Mesenchymal stem cell (in vitro differentiated cells and primary cell): ENCODE measurements at regions not wholly inside any gene's neighbourhood (a gene's known extent, or its start where the extent isn't known, plus 50 kb on each side); places are given as distances from the start of the nearest gene placed in this dataset.
A peak's percentile ranks its signal among the peaks of the same experiment; 100 is the strongest.

Source experiments
- DNase-seq: peaks from one replicate; pipeline ENCODE4 v3.0.0-alpha.2; 2013
- H2AFZ ChIP-seq: one replicate; pipeline ENCODE4 v1.6.1; 2013; ENCODE audit warnings: low read depth, mild to moderate bottlenecking, control low read depth, inconsistent platforms, low read length, moderate library complexity
- H2AK5ac ChIP-seq: 2 replicates; pipeline ENCODE4 v1.6.1; 2013; ENCODE audit warnings: low read length, moderate library complexity, mild to moderate bottlenecking, inconsistent platforms; ENCODE audit not compliant: severe bottlenecking
- H2BK120ac ChIP-seq: one replicate; pipeline ENCODE4 v1.6.1; 2013; ENCODE audit warnings: low read depth, mild to moderate bottlenecking, inconsistent platforms, low read length, moderate library complexity
- H2BK12ac ChIP-seq, 2 experiments: one replicate each; pipeline ENCODE4 v1.6.1; 2013; ENCODE audit warnings: inconsistent platforms in 2 of 2, low read length in 2 of 2, mild to moderate bottlenecking in 2 of 2, moderate library complexity in 2 of 2, control low read depth in 1 of 2
- H2BK15ac ChIP-seq: one replicate; pipeline ENCODE4 v1.6.1; 2013; ENCODE audit warnings: mild to moderate bottlenecking, low read depth, inconsistent platforms; ENCODE audit not compliant: poor library complexity, severe bottlenecking
- H2BK5ac ChIP-seq: 2 replicates; pipeline ENCODE4 v1.6.1; 2013; ENCODE audit warnings: low read depth, mild to moderate bottlenecking, low read length, control low read depth, inconsistent platforms; ENCODE audit not compliant: poor library complexity, severe bottlenecking
- H3K14ac ChIP-seq, 2 experiments: one replicate each; pipeline ENCODE4 v1.6.1; 2013; ENCODE audit warnings: inconsistent platforms in 2 of 2, low read length in 2 of 2, control low read depth in 1 of 2, mild to moderate bottlenecking in 1 of 2, moderate library complexity in 1 of 2
- H3K18ac ChIP-seq, 2 experiments: one replicate each; pipeline ENCODE4 v1.6.1; 2013; ENCODE audit warnings: inconsistent platforms in 2 of 2, low read length in 2 of 2, control low read depth in 1 of 2, low read depth in 1 of 2, mild to moderate bottlenecking in 1 of 2
- H3K23ac ChIP-seq, 2 experiments: one replicate each; pipeline ENCODE4 v1.6.1; 2013; ENCODE audit warnings: inconsistent platforms in 2 of 2, low read length in 2 of 2, mild to moderate bottlenecking in 2 of 2, moderate library complexity in 2 of 2, control low read depth in 1 of 2
- H3K27ac ChIP-seq: 2 replicates; pipeline ENCODE4 v1.5.1; 2013; ENCODE audit warnings: mild to moderate bottlenecking, moderate library complexity, low read length, control low read depth, inconsistent platforms; ENCODE audit not compliant: poor library complexity, severe bottlenecking
- H3K27me3 ChIP-seq, 2 experiments: 2 replicates each; pipeline versions ENCODE4 v1.6.1 to v1.7.0; 2013; ENCODE audit warnings: low read length in 2 of 2, mild to moderate bottlenecking in 2 of 2, moderate library complexity in 2 of 2, control low read depth in 1 of 2, inconsistent platforms in 1 of 2; ENCODE audit not compliant: control insufficient read depth in 1 of 2, insufficient read depth in 1 of 2
- H3K36me3 ChIP-seq, 2 experiments: 2 replicates each; pipeline versions ENCODE4 v1.6.1 to v1.7.0; 2013; ENCODE audit warnings: low read length in 2 of 2, control low read depth in 1 of 2, inconsistent platforms in 1 of 2, low read depth in 1 of 2, mild to moderate bottlenecking in 1 of 2; ENCODE audit not compliant: insufficient read depth in 2 of 2, control insufficient read depth in 1 of 2
- H3K4ac ChIP-seq, 2 experiments: one replicate each; pipeline ENCODE4 v1.6.1; 2013; ENCODE audit warnings: inconsistent platforms in 2 of 2, low read length in 2 of 2, mild to moderate bottlenecking in 2 of 2, moderate library complexity in 2 of 2, control low read depth in 1 of 2, low read depth in 1 of 2
- H3K4me1 ChIP-seq: 2 replicates; pipeline ENCODE4 v1.6.1; 2013; ENCODE audit warnings: low read depth, low read length, control low read depth; ENCODE audit not compliant: control insufficient read depth, insufficient read depth
- H3K4me2 ChIP-seq: 2 replicates; pipeline ENCODE4 v1.6.1; 2013; ENCODE audit warnings: low read length, mild to moderate bottlenecking, inconsistent platforms; ENCODE audit not compliant: poor library complexity, severe bottlenecking
- H3K4me3 ChIP-seq, 2 experiments: 2 replicates each; pipeline versions ENCODE4 v1.5.1 to v1.7.0; 2013; ENCODE audit warnings: low read length in 2 of 2, mild to moderate bottlenecking in 2 of 2, control low read depth in 1 of 2, low read depth in 1 of 2; ENCODE audit not compliant: insufficient read depth in 1 of 2
- H3K79me1 ChIP-seq: replicated peaks from 2 replicates; pipeline ENCODE4 v1.6.1; 2013; ENCODE audit warnings: mild to moderate bottlenecking, control low read depth, low read length, inconsistent platforms; ENCODE audit not compliant: poor library complexity, severe bottlenecking
- H3K9ac ChIP-seq: 2 replicates; pipeline ENCODE4 v1.7.0; 2013; ENCODE audit warnings: mild to moderate bottlenecking, low read length, moderate library complexity
- H3K9me3 ChIP-seq: 2 replicates; pipeline ENCODE4 v1.7.0; 2013; ENCODE audit warnings: mild to moderate bottlenecking, low read length; ENCODE audit not compliant: control insufficient read depth
- H4K8ac ChIP-seq: one replicate; pipeline ENCODE4 v1.6.1; 2013; ENCODE audit warnings: inconsistent platforms, mild to moderate bottlenecking, low read length, moderate library complexity
- H4K91ac ChIP-seq: one replicate; pipeline ENCODE4 v1.6.1; 2013; ENCODE audit warnings: mild to moderate bottlenecking, low read length, inconsistent platforms
- WGBS: methylation state at CpG from one replicate; pipeline ENCODE4 v1.1.7; 2013; ENCODE audit warnings: mixed read lengths; 5-methylcytosine and 5-hydroxymethylcytosine counted together

DNA sequence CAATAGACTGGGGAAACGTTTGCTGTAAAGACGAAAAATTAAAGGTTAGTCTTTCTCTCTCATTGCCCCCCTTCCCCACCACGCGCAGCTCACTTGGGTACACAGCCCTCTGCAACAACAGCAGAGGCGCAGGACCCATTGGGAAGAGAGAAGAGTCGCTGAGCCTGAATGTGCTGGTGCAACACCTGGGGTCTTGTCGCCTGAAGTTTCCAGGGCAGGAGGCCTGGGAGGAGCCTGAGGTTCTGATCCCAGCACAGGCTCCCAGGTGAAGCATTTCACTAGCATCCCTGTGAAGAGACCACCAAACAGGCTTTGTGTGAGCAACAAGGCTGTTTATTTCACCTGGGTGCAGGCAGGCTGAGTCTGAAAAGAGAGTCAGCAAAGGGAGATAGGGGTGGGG is 116.2 kb upstream of the NTM start:
- Histone ChIP-seq H2BK15ac (no peak overlapping the region), H2AK5ac (no peak overlapping the region), H3K23ac (no peak overlapping the region), H3K79me1 (no peaks in the 10 kb centered on the region), H4K8ac (no peak overlapping the region), H3K4me2 (no peak overlapping the region), H2BK5ac (no peak overlapping the region), H3K36me3 (no peaks in the 10 kb centered on the region), H2BK120ac (no peak overlapping the region), H3K18ac (no peak overlapping the region), H2BK12ac (no peak overlapping the region), H3K4me1 (no peaks in the 10 kb centered on the region), H3K27ac (no peak overlapping the region), H4K91ac (no peak overlapping the region), H2AFZ (no peak overlapping the region), H3K4ac (no peak overlapping the region), H3K27me3 (peaks cover 0 to 14% of the 10 kb centered on the region in 2 experiments), H3K4me3 (no peak overlapping the region), H3K14ac (no peak overlapping the region), H3K9ac (no peak overlapping the region), H3K9me3 (no peaks in the 10 kb centered on the region)
- DNase-seq, result no peak
- WGBS, result 28% methylated on average over 3 of the region's 7 CpGs

DNA sequence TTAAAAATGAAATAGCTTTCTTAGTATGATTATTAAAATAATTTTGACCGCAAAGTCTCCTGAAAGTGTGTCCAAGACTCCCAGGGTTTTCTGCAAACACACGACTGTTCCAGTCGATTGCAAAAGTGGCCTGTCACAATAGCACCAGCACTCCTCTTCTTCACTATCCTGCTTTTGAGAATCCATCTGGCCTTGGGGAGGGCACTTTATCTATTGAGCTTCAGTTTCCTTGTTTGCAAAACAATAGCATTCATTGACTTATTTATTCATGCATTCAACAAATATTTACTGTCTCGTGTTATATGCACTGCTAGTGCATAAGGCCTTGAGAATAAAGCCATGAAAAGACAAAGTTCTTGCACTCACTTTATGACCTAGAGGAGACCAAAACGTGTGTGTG is 96.2 kb upstream of the NTM start:
- H3K14ac ChIP-seq, result no peak overlapping the region
- no peak overlapping the region for H3K23ac ChIP-seq
- H3K27me3 ChIP-seq, result peaks cover 0 to 7% of the 10 kb centered on the region in 2 experiments
- no peak for DNase-seq
- H2BK12ac ChIP-seq, result no peak overlapping the region
- 96% methylated on average over 3 of the region's 5 CpGs for whole genome bisulfite sequencing
- H3K9ac ChIP-seq, result no peak overlapping the region
- H4K91ac ChIP-seq, result no peak overlapping the region
- H3K18ac ChIP-seq, result no peak overlapping the region
- no peak overlapping the region for H2AFZ ChIP-seq
- H3K4me1 ChIP-seq, result no peaks in the 10 kb centered on the region
- no peak overlapping the region for H3K27ac ChIP-seq
- no peaks in the 10 kb centered on the region for H3K9me3 ChIP-seq
- no peak overlapping the region for H3K4me2 ChIP-seq
- no peak overlapping the region for H2BK120ac ChIP-seq
- H3K79me1 ChIP-seq, result no peaks in the 10 kb centered on the region
- H2BK5ac ChIP-seq, result no peak overlapping the region
- no peak overlapping the region for H3K4ac ChIP-seq
- H2AK5ac ChIP-seq, result no peak overlapping the region
- H2BK15ac ChIP-seq, result no peak overlapping the region
- no peak overlapping the region for H4K8ac ChIP-seq
- no peaks in the 10 kb centered on the region for H3K36me3 ChIP-seq
- no peak overlapping the region for H3K4me3 ChIP-seq

DNA sequence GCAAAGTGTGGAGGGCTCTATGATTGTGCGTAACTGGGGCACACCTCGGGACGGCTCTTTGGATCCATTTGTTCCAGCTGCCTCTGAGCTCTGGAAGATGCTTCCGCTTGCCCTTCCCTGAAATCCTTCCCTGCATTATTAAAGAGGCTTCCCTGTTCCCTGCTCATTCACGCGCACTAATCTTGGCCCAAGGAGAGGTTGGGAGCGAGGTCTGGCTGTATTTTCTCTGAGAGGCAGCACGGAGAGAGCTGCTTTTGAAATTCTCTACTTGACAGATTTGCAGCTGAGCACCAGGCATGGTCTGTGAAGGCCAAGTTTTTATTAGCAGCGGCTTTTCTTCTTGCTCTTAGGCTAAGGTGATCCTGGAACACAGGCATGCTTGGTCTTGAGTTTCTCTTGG is 94.8 kb upstream of the NTM start:
- H2AFZ ChIP-seq, result peak overlapping the region; percentile 14
- H4K91ac ChIP-seq, result no peak overlapping the region
- H4K8ac ChIP-seq, result no peak overlapping the region
- no peak overlapping the region for H3K23ac ChIP-seq
- H3K4me3 ChIP-seq, result no peak overlapping the region
- 72% methylated on average over 9 of the region's 9 CpGs for WGBS
- DNase-seq, result no peak
- H3K4me2 ChIP-seq, result no peak overlapping the region
- H2BK15ac ChIP-seq, result no peak overlapping the region
- H2BK120ac ChIP-seq, result no peak overlapping the region
- no peaks in the 10 kb centered on the region for H3K36me3 ChIP-seq
- no peak overlapping the region for H2AK5ac ChIP-seq
- no peak overlapping the region for H3K14ac ChIP-seq
- H3K27me3 ChIP-seq, result peaks cover 0 to 7% of the 10 kb centered on the region in 2 experiments
- H3K4me1 ChIP-seq, result no peaks in the 10 kb centered on the region
- no peak overlapping the region for H3K27ac ChIP-seq
- no peak overlapping the region for H2BK5ac ChIP-seq
- no peaks in the 10 kb centered on the region for H3K9me3 ChIP-seq
- H3K18ac ChIP-seq, result no peak overlapping the region
- no peaks in the 10 kb centered on the region for H3K79me1 ChIP-seq
- no peak overlapping the region for H3K4ac ChIP-seq
- no peak overlapping the region for H2BK12ac ChIP-seq
- no peak overlapping the region for H3K9ac ChIP-seq

DNA sequence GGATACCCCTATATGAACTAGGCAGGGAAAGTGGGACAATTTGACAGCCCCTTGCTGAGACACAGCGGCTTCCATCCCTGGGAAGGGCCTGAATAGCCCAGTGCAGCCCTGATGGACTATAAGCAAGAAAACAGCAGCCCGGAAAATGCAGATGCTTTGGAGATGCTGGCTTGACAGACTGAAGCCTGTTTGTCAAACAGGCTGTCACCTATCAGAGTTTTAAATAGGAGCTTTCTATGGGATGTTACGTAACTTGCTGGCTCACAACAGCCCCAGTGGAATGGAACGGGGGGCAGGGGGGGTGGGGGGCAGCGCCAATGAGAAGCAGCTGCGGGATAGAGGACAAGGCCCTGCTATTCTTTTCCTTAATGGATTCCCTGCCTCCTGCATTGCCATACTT is 91.9 kb upstream of the NTM start:
- no peak overlapping the region for H2AFZ ChIP-seq
- H3K27ac ChIP-seq, result no peak overlapping the region
- no peak overlapping the region for H3K4me2 ChIP-seq
- no peak overlapping the region for H2AK5ac ChIP-seq
- no peak overlapping the region for H3K9ac ChIP-seq
- H3K4me1 ChIP-seq, result no peaks in the 10 kb centered on the region
- H3K4me3 ChIP-seq, result no peak overlapping the region
- no peak overlapping the region for H4K91ac ChIP-seq
- peaks cover 0 to 7% of the 10 kb centered on the region in 2 experiments for H3K27me3 ChIP-seq
- H3K23ac ChIP-seq, result no peak overlapping the region
- H3K4ac ChIP-seq, result no peak overlapping the region
- WGBS, result 74% methylated on average over 6 of the region's 6 CpGs
- no peak overlapping the region for H4K8ac ChIP-seq
- no peak overlapping the region for H3K14ac ChIP-seq
- no peak overlapping the region for H2BK120ac ChIP-seq
- no peak overlapping the region for H2BK12ac ChIP-seq
- no peak overlapping the region for H2BK15ac ChIP-seq
- H2BK5ac ChIP-seq, result no peak overlapping the region
- no peak overlapping the region for H3K18ac ChIP-seq
- DNase-seq, result no peak
- no peaks in the 10 kb centered on the region for H3K9me3 ChIP-seq
- no peaks in the 10 kb centered on the region for H3K79me1 ChIP-seq
- no peaks in the 10 kb centered on the region for H3K36me3 ChIP-seq
